CD4-positive, alpha-beta T cell treated with Interleukin-17A for 4 hours (primary cell): ENCODE measurements at regions not wholly inside any gene's neighbourhood (a gene's known extent, or its start where the extent isn't known, plus 50 kb on each side); places are given as distances from the start of the nearest gene placed in this dataset.
"Not testable (repeated sequence)": the region's sequence is repeated elsewhere in the genome, so short reads cannot be mapped to it uniquely, and the experiment has no call there.

Experiments
- DNase-seq: peaks from one replicate; pipeline ENCODE4 v3.0.0-alpha.2; 2020; ENCODE audit warnings: mixed read lengths

GRCh38 chr14:106348873-106349540 lies 822.6 kb downstream of the TMEM121 start:
- peak; percentile 81 for DNase-seq

- not testable (repeated sequence) for DNase-seq
These were observed 823.5 kb downstream of the TMEM121 start for GRCh38 chr14:106349678-106350457.

- DNase-seq: not testable (repeated sequence)
These were observed 828.8 kb downstream of the TMEM121 start for GRCh38 chr14:106355007-106355791.

- not testable (repeated sequence) for DNase-seq
These were observed 829.7 kb downstream of the TMEM121 start for GRCh38 chr14:106355881-106356642.

- DNase-seq: not testable (repeated sequence)
These were observed 830.2 kb downstream of the TMEM121 start for GRCh38 chr14:106356643-106356930.

GRCh38 chr14:106359157-106359887 lies 832.9 kb downstream of the TMEM121 start:
- not testable (repeated sequence) for DNase-seq

- DNase-seq: not testable (repeated sequence)
These were observed 839.0 kb downstream of the TMEM121 start for GRCh38 chr14:106365371-106365770.

GRCh38 chr14:106365894-106366293 lies 839.5 kb downstream of the TMEM121 start:
- DNase-seq: not testable (repeated sequence)

- DNase-seq: not testable (repeated sequence)
These were observed 840.6 kb downstream of the TMEM121 start for GRCh38 chr14:106366971-106367370.

GRCh38 chr14:106369456-106369855 lies 843.1 kb downstream of the TMEM121 start:
- DNase-seq: not testable (repeated sequence)

- peak; percentile 88 for DNase-seq
These were observed 846.7 kb downstream of the TMEM121 start for GRCh38 chr14:106372870-106373652.

GRCh38 chr14:106373653-106374110 lies 847.3 kb downstream of the TMEM121 start:
- DNase-seq: not testable (repeated sequence)

GRCh38 chr14:106377432-106377831 lies 851.0 kb downstream of the TMEM121 start:
- no peak for DNase-seq

GRCh38 chr14:106378191-106378590 lies 851.8 kb downstream of the TMEM121 start:
- peak; percentile 64 for DNase-seq

- DNase-seq: no peak
These were observed 854.4 kb downstream of the TMEM121 start for GRCh38 chr14:106380740-106381139.

GRCh38 chr14:106389186-106389585 lies 862.8 kb downstream of the TMEM121 start:
- DNase-seq: peak; percentile 41

GRCh38 chr14:106390401-106390800 lies 864.0 kb downstream of the TMEM121 start:
- DNase-seq: no peak

GRCh38 chr14:106390947-106391346 lies 864.6 kb downstream of the TMEM121 start:
- no peak for DNase-seq

GRCh38 chr14:106393742-106394141 lies 867.4 kb downstream of the TMEM121 start:
- no peak for DNase-seq

GRCh38 chr14:106395456-106396050 lies 869.2 kb downstream of the TMEM121 start:
- peak; percentile 45 for DNase-seq

GRCh38 chr14:106396999-106397398 lies 870.6 kb downstream of the TMEM121 start:
- no peak for DNase-seq
